ENCODE measurements at regions not wholly inside any gene's neighbourhood (a gene's known extent, or its start where the extent isn't known, plus 50 kb on each side); places are given as distances from the start of the nearest gene placed in this dataset.

GRCh38 chr6:142700032-142700431, 244.9 kb downstream of the HIVEP2 start:
- H3K9me3 ChIP-seq (ENCODE audit: low read length) = no peaks in the 10 kb centered on the region
- no peaks in the 10 kb centered on the region for H3K36me3 ChIP-seq (ENCODE audit: insufficient read depth, low read length)
- H2AFZ ChIP-seq (ENCODE audit: low read depth, low read length) = no peak overlapping the region
- no peaks in the 10 kb centered on the region for H3K27me3 ChIP-seq (ENCODE audit: insufficient read depth, low read length)
- H3K4me1 ChIP-seq (ENCODE audit: insufficient read depth, low read length) = peaks cover 12% of the 10 kb centered on the region
- H3K4me3 ChIP-seq (ENCODE audit: low read length) = no peak overlapping the region

GRCh38 chr6:142700671-142701312, 244.2 kb downstream of the HIVEP2 start:
- Histone ChIP-seq H3K4me1 (ENCODE audit: insufficient read depth, low read length) (peaks cover 12% of the 10 kb centered on the region), H3K9me3 (ENCODE audit: low read length) (no peaks in the 10 kb centered on the region), H3K36me3 (ENCODE audit: insufficient read depth, low read length) (no peaks in the 10 kb centered on the region), H3K27me3 (ENCODE audit: insufficient read depth, low read length) (no peaks in the 10 kb centered on the region), H3K4me3 (ENCODE audit: low read length) (no peak overlapping the region), H2AFZ (ENCODE audit: low read depth, low read length) (no peak overlapping the region)
